ENCODE measurements at regions not wholly inside any gene's neighbourhood (a gene's known extent, or its start where the extent isn't known, plus 50 kb on each side); places are given as distances from the start of the nearest gene placed in this dataset.

- Histone ChIP-seq H3K27me3 (ENCODE audit: insufficient read depth, low read depth, low read length) (no peaks in the 10 kb centered on the region), H3K36me3 (ENCODE audit: insufficient read depth, low read length) (no peaks in the 10 kb centered on the region), H3F3A (ENCODE audit: insufficient read depth, low read length, poor library complexity, severe bottlenecking) (no peaks in the 10 kb centered on the region), H3K9me2 (ENCODE audit: insufficient read depth, low read length) (no peaks in the 10 kb centered on the region), H3K4me3 (ENCODE audit: low read length) (no peak overlapping the region), H3K79me2 (replicated peaks; ENCODE audit: insufficient read depth, low read length) (no peaks in the 10 kb centered on the region), H3K4me2 (ENCODE audit: low read length) (no peak overlapping the region), H3K9me3 (ENCODE audit: low read length) (no peaks in the 10 kb centered on the region), H3K27ac (ENCODE audit: low read length) (no peak overlapping the region), H4K20me1 (ENCODE audit: insufficient read depth) (no peaks in the 10 kb centered on the region), H3K9ac (ENCODE audit: low read length) (no peak overlapping the region), H2AFZ (ENCODE audit: low read depth, low read length) (no peak overlapping the region)
- TF ChIP-seq, protein P1, sequence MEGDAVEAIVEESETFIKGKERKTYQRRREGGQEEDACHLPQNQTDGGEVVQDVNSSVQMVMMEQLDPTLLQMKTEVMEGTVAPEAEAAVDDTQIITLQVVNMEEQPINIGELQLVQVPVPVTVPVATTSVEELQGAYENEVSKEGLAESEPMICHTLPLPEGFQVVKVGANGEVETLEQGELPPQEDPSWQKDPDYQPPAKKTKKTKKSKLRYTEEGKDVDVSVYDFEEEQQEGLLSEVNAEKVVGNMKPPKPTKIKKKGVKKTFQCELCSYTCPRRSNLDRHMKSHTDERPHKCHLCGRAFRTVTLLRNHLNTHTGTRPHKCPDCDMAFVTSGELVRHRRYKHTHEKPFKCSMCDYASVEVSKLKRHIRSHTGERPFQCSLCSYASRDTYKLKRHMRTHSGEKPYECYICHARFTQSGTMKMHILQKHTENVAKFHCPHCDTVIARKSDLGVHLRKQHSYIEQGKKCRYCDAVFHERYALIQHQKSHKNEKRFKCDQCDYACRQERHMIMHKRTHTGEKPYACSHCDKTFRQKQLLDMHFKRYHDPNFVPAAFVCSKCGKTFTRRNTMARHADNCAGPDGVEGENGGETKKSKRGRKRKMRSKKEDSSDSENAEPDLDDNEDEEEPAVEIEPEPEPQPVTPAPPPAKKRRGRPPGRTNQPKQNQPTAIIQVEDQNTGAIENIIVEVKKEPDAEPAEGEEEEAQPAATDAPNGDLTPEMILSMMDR (IDR thresholded peaks at IDR 0.05; ENCODE audit: poor library complexity, severe bottlenecking) = no peak
- TF ChIP-seq TAF1 (IDR thresholded peaks at IDR 0.05; ENCODE audit: low read depth) = no peak
- no peak for TF ChIP-seq EZH2 (IDR thresholded peaks at IDR 0.05; ENCODE audit: borderline replicate concordance, insufficient read depth, low read length, poor library complexity, severe bottlenecking)
- no peak for TF ChIP-seq RAD21 (conservative IDR thresholded peaks at IDR 0.05)
Observed at GRCh38 chr2:34815052-34815741, 1216.1 kb upstream of the FAM98A start.

DNA sequence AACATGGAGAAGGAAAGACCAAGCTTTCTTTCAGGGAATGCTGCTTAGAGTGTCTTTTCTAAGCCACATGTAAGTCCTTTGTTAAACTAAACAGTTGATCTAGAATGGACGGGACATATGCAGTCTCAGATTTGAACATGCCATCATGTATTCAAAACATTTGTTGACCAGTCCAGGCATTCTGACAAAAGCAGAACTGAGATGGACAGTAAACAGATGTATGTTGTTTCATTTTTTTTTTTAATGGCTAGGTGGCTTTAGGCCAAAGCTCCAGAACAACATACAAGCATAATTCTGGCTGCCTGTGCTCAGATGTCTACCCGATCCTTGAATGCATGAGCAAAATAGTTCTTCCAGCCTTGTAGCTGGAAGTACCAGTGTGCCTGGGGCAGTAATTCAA is 1211.4 kb upstream of the FAM98A start:
- H4K20me1 ChIP-seq (ENCODE audit: insufficient read depth) = no peaks in the 10 kb centered on the region
- no peaks in the 10 kb centered on the region for H3K9me3 ChIP-seq (ENCODE audit: low read length)
- no peak overlapping the region for H2AFZ ChIP-seq (ENCODE audit: low read depth, low read length)
- H3F3A ChIP-seq (ENCODE audit: insufficient read depth, low read length, poor library complexity, severe bottlenecking) = no peaks in the 10 kb centered on the region
- H3K9ac ChIP-seq (ENCODE audit: low read length) = no peak overlapping the region
- no peaks in the 10 kb centered on the region for H3K27me3 ChIP-seq (ENCODE audit: insufficient read depth, low read depth, low read length)
- H3K27ac ChIP-seq (ENCODE audit: low read length) = no peak overlapping the region
- H3K9me2 ChIP-seq (ENCODE audit: insufficient read depth, low read length) = no peaks in the 10 kb centered on the region
- H3K36me3 ChIP-seq (ENCODE audit: insufficient read depth, low read length) = no peaks in the 10 kb centered on the region
- H3K79me2 ChIP-seq (replicated peaks; ENCODE audit: insufficient read depth, low read length) = no peaks in the 10 kb centered on the region
- TF ChIP-seq REST (IDR thresholded peaks at IDR 0.05; ENCODE audit: borderline replicate concordance) (no peak), TAF1 (IDR thresholded peaks at IDR 0.05; ENCODE audit: low read depth) (no peak), SMC3 (conservative IDR thresholded peaks at IDR 0.05; ENCODE audit: poor library complexity) (no peak), RAD21 (conservative IDR thresholded peaks at IDR 0.05) (no peak), POLR2AphosphoS5 (IDR thresholded peaks at IDR 0.05) (no peak), MXI1 (conservative IDR thresholded peaks at IDR 0.05; ENCODE audit: poor library complexity, severe bottlenecking) (no peak), EP300 (conservative IDR thresholded peaks at IDR 0.05; ENCODE audit: poor library complexity, severe bottlenecking) (no peak), EZH2 (IDR thresholded peaks at IDR 0.05; ENCODE audit: borderline replicate concordance, insufficient read depth, low read length, poor library complexity, severe bottlenecking) (no peak)
- TF ChIP-seq, protein P1 (IDR thresholded peaks at IDR 0.05; ENCODE audit: poor library complexity, severe bottlenecking) = no peak
- H3K4me2 ChIP-seq (ENCODE audit: low read length) = no peak overlapping the region
- no peak overlapping the region for H3K4me3 ChIP-seq (ENCODE audit: low read length)
